ENCODE measurements at regions not wholly inside any gene's neighbourhood (a gene's known extent, or its start where the extent isn't known, plus 50 kb on each side); places are given as distances from the start of the nearest gene placed in this dataset.

GRCh38 chr14:98835825-98836100, 436.2 kb downstream of the BCL11B start:
- no peak for TF ChIP-seq Cebpa-rat (IDR thresholded peaks at IDR 0.05)

GRCh38 chr14:98840091-98840490, 431.9 kb downstream of the BCL11B start:
- Histone ChIP-seq H4K20me1 (no peaks in the 10 kb centered on the region), H3K36me3 (no peaks in the 10 kb centered on the region), H3K9ac (no peak overlapping the region), H3K4me3 (no peak overlapping the region), H3K27me3 (no peaks in the 10 kb centered on the region), H3K4me2 (no peak overlapping the region), H3K4me1 (no peaks in the 10 kb centered on the region), H3K27ac (no peak overlapping the region), H3K9me3 (replicated peaks in 1 of 11) (peaks cover 0 to 11% (median 0%) of the 10 kb centered on the region in 11 experiments; a peak in 5 of 22 replicates)
- TF ChIP-seq Cebpa-rat (IDR thresholded peaks at IDR 0.05) = no peak

More at GRCh38 chr14:98835825-98836100, 436.2 kb downstream of the BCL11B start:
- no peak overlapping the region for H3K4me2 ChIP-seq
- no peaks in the 10 kb centered on the region for H3K27me3 ChIP-seq
- no peak overlapping the region for H3K27ac ChIP-seq
- peaks cover 0 to 11% (median 0%) of the 10 kb centered on the region in 11 experiments; a peak in 5 of 22 replicates for H3K9me3 ChIP-seq (replicated peaks in 1 of 11)
- H3K4me3 ChIP-seq = no peak overlapping the region
- H4K20me1 ChIP-seq = no peaks in the 10 kb centered on the region
- no peaks in the 10 kb centered on the region for H3K4me1 ChIP-seq
- no peaks in the 10 kb centered on the region for H3K36me3 ChIP-seq
- no peak overlapping the region for H3K9ac ChIP-seq

GRCh38 chr14:98840511-98840910, 431.5 kb downstream of the BCL11B start:
- no peak for TF ChIP-seq Cebpa-rat (IDR thresholded peaks at IDR 0.05)
- H3K4me1 ChIP-seq = no peaks in the 10 kb centered on the region
- H3K4me3 ChIP-seq = no peak overlapping the region
- H3K4me2 ChIP-seq = no peak overlapping the region
- no peak overlapping the region for H3K9ac ChIP-seq
- H3K36me3 ChIP-seq = no peaks in the 10 kb centered on the region
- H3K27ac ChIP-seq = no peak overlapping the region
- H3K27me3 ChIP-seq = no peaks in the 10 kb centered on the region
- H3K9me3 ChIP-seq (replicated peaks in 1 of 11) = peaks cover 0 to 11% (median 0%) of the 10 kb centered on the region in 11 experiments; a peak in 5 of 22 replicates
- H4K20me1 ChIP-seq = no peaks in the 10 kb centered on the region

- Histone ChIP-seq H3K36me3 (no peaks in the 10 kb centered on the region), H3K27me3 (no peaks in the 10 kb centered on the region), H3K4me2 (no peak overlapping the region), H3K4me1 (no peaks in the 10 kb centered on the region), H3K9ac (no peak overlapping the region), H3K4me3 (no peak overlapping the region), H3K9me3 (replicated peaks in 1 of 11) (peaks cover 0 to 5% (median 0%) of the 10 kb centered on the region in 11 experiments; a peak in 4 of 22 replicates), H4K20me1 (no peaks in the 10 kb centered on the region), H3K27ac (no peak overlapping the region)
- TF ChIP-seq Cebpa-rat (IDR thresholded peaks at IDR 0.05) = no peak
Observed at GRCh38 chr14:98844456-98844855, 427.5 kb downstream of the BCL11B start.

GRCh38 chr14:98847521-98848468, 424.2 kb downstream of the BCL11B start:
- H3K36me3 ChIP-seq = no peaks in the 10 kb centered on the region
- H3K9me3 ChIP-seq (replicated peaks in 1 of 11) = peaks cover 0 to 6% (median 0%) of the 10 kb centered on the region in 11 experiments; a peak in 4 of 22 replicates
- no peak overlapping the region for H3K4me2 ChIP-seq
- TF ChIP-seq Cebpa-rat (IDR thresholded peaks at IDR 0.05) = no peak
- no peaks in the 10 kb centered on the region for H3K4me1 ChIP-seq
- H3K27me3 ChIP-seq = no peaks in the 10 kb centered on the region
- H4K20me1 ChIP-seq = no peaks in the 10 kb centered on the region
- H3K27ac ChIP-seq = no peak overlapping the region
- H3K9ac ChIP-seq = no peak overlapping the region
- no peak overlapping the region for H3K4me3 ChIP-seq

- Histone ChIP-seq H3K36me3 (no peaks in the 10 kb centered on the region), H3K4me2 (no peak overlapping the region), H4K20me1 (no peaks in the 10 kb centered on the region), H3K4me1 (no peaks in the 10 kb centered on the region), H3K27ac (no peak overlapping the region), H3K27me3 (no peaks in the 10 kb centered on the region), H3K9ac (no peak overlapping the region), H3K4me3 (no peak overlapping the region), H3K9me3 (replicated peaks in 1 of 11) (peaks cover 0 to 6% (median 0%) of the 10 kb centered on the region in 11 experiments; a peak in 3 of 22 replicates)
- no peak for TF ChIP-seq Cebpa-rat (IDR thresholded peaks at IDR 0.05)
Observed at GRCh38 chr14:98853063-98853729, 418.8 kb downstream of the BCL11B start.

GRCh38 chr14:98855926-98856715, 415.9 kb downstream of the BCL11B start:
- Histone ChIP-seq H3K4me2 (no peak overlapping the region), H3K9me3 (replicated peaks in 1 of 11) (no peaks in the 10 kb centered on the region), H3K36me3 (no peaks in the 10 kb centered on the region), H4K20me1 (no peaks in the 10 kb centered on the region), H3K4me3 (no peak overlapping the region), H3K4me1 (no peaks in the 10 kb centered on the region), H3K9ac (no peak overlapping the region), H3K27ac (no peak overlapping the region), H3K27me3 (no peaks in the 10 kb centered on the region)
- TF ChIP-seq Cebpa-rat (IDR thresholded peaks at IDR 0.05) = no peak

GRCh38 chr14:98858158-98858557, 413.8 kb downstream of the BCL11B start:
- no peaks in the 10 kb centered on the region for H4K20me1 ChIP-seq
- no peak overlapping the region for H3K9ac ChIP-seq
- TF ChIP-seq Cebpa-rat (IDR thresholded peaks at IDR 0.05) = no peak
- no peaks in the 10 kb centered on the region for H3K4me1 ChIP-seq
- H3K9me3 ChIP-seq (replicated peaks in 1 of 11) = no peaks in the 10 kb centered on the region
- H3K27ac ChIP-seq = no peak overlapping the region
- no peaks in the 10 kb centered on the region for H3K36me3 ChIP-seq
- H3K4me3 ChIP-seq = no peak overlapping the region
- H3K4me2 ChIP-seq = no peak overlapping the region
- H3K27me3 ChIP-seq = no peaks in the 10 kb centered on the region

GRCh38 chr14:98858561-98858960, 413.4 kb downstream of the BCL11B start:
- no peak overlapping the region for H3K4me3 ChIP-seq
- H4K20me1 ChIP-seq = no peaks in the 10 kb centered on the region
- TF ChIP-seq Cebpa-rat (IDR thresholded peaks at IDR 0.05) = no peak
- no peaks in the 10 kb centered on the region for H3K9me3 ChIP-seq (replicated peaks in 1 of 11)
- no peak overlapping the region for H3K27ac ChIP-seq
- H3K4me2 ChIP-seq = no peak overlapping the region
- no peak overlapping the region for H3K9ac ChIP-seq
- H3K27me3 ChIP-seq = no peaks in the 10 kb centered on the region
- no peaks in the 10 kb centered on the region for H3K36me3 ChIP-seq
- no peaks in the 10 kb centered on the region for H3K4me1 ChIP-seq

All from BLaER1 treated with 17β-estradiol and CSF1 and Interleukin-3, amounts not matched to agents 10 nM and 100 nM (cell line).